ENCODE measurements at regions not wholly inside any gene's neighbourhood (a gene's known extent, or its start where the extent isn't known, plus 50 kb on each side); places are given as distances from the start of the nearest gene placed in this dataset.

DNA sequence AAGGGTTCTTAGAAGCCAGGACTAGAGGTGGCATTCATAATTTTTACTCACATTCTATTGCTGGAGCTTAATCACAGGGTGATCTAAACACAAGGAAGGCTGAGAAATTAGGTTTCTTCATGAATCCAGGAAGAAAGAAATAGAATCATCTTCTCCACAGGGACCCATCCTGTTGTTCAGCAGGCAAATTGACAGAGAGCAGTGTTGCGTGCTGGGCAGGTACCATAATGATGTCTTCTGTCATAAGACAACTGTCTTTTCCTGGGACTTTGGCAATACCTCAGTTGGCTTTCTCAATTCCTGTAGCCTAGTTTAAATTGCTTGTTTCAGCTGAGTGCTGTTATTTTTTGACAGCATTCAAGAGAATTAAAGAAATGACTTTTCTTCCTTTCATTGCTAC lies 468.0 kb upstream of the SYT1 start:
- no peak for TF ChIP-seq POLR2A (IDR thresholded peaks at IDR 0.05; ENCODE audit: low read depth, low read length)
- no peak for TF ChIP-seq SPI1 (IDR thresholded peaks at IDR 0.05; ENCODE audit: low read depth, low read length)
- no peak for TF ChIP-seq POLR2AphosphoS5 (IDR thresholded peaks at IDR 0.05; ENCODE audit: low read depth, low read length)

All from GM12891 (cell line).